Liver (tissue), 8 donors: ENCODE measurements at regions not wholly inside any gene's neighbourhood (a gene's known extent, or its start where the extent isn't known, plus 50 kb on each side); places are given as distances from the start of the nearest gene placed in this dataset.

Experiments used
- DNase-seq: peaks from one replicate; pipeline ENCODE4 v3.0.0-alpha.2; 2017; ENCODE audit warnings: low spot score
- H3K27ac ChIP-seq, 2 donors: one replicate each; pipeline ENCODE4 v1.7.0; 2013; ENCODE audit warnings: inconsistent platforms in 2 of 2, low read length in 2 of 2, control low read depth in 1 of 2, low read depth in 1 of 2, mild to moderate bottlenecking in 1 of 2
- H3K27me3 ChIP-seq, 4 donors: one replicate each; pipeline versions ENCODE4 v1.6.1 to v1.7.0; 2013; ENCODE audit warnings: low read length in 3 of 4, inconsistent platforms in 1 of 4, mild to moderate bottlenecking in 1 of 4, moderate library complexity in 1 of 4; ENCODE audit not compliant: control insufficient read depth in 4 of 4, insufficient read depth in 4 of 4
- H3K36me3 ChIP-seq, 4 donors: one replicate each; pipeline versions ENCODE4 v1.6.1 to v1.7.0; 2013; ENCODE audit warnings: low read length in 3 of 4, mild to moderate bottlenecking in 3 of 4, low read depth in 1 of 4, moderate library complexity in 1 of 4; ENCODE audit not compliant: control insufficient read depth in 4 of 4, insufficient read depth in 3 of 4
- H3K4me1 ChIP-seq, 4 donors: one replicate each; pipeline versions ENCODE4 v1.6.1 to v1.7.0; 2013; ENCODE audit warnings: low read length in 3 of 4, mild to moderate bottlenecking in 3 of 4, moderate library complexity in 1 of 4; ENCODE audit not compliant: control insufficient read depth in 4 of 4, insufficient read depth in 4 of 4
- H3K4me3 ChIP-seq, 3 donors: one replicate each; pipeline versions ENCODE4 v1.6.1 to v1.7.0; 2013; ENCODE audit warnings: low read length in 3 of 3, control low read depth in 1 of 3, low read depth in 1 of 3, mild to moderate bottlenecking in 1 of 3
- H3K9ac ChIP-seq, 2 donors: one replicate each; pipeline ENCODE4 v1.7.0; 2013; ENCODE audit warnings: low read length in 2 of 2, mild to moderate bottlenecking in 2 of 2, moderate library complexity in 2 of 2, control low read depth in 1 of 2, low read depth in 1 of 2
- H3K9me3 ChIP-seq, 4 donors: one replicate each; pipeline versions ENCODE4 v1.6.1 to v1.7.0; 2013; ENCODE audit warnings: low read length in 3 of 4; ENCODE audit not compliant: control insufficient read depth in 4 of 4
- ATF3 ChIP-seq: IDR thresholded peaks from 2 replicates; pipeline ENCODE4 v1.6.1; 2016; ENCODE audit warnings: antibody characterized with exemption
- CTCF ChIP-seq: fragments of 150-350 bp; IDR thresholded peaks from 2 replicates; pipeline ENCODE4 v1.5.1; 2017; ENCODE audit warnings: improper control_type of control experiment, low read depth, low read length; ENCODE audit not compliant: missing input control
- EGR1 ChIP-seq, 2 donors: IDR thresholded peaks; 2 replicates each; pipeline ENCODE4 v1.6.1; 2016 to 2018; ENCODE audit warnings: antibody characterized with exemption in 2 of 2, low read depth in 2 of 2
- FOXA1 ChIP-seq: IDR thresholded peaks from 2 replicates; pipeline ENCODE4 v1.6.1; 2016; ENCODE audit warnings: antibody characterized with exemption
- FOXA2 ChIP-seq: IDR thresholded peaks from 2 replicates; pipeline ENCODE4 v1.6.1; 2016; ENCODE audit warnings: antibody characterized with exemption
- GABPA ChIP-seq, 2 donors: IDR thresholded peaks in 1 of 2; conservative IDR thresholded peaks in 1 of 2; 2 replicates each; pipeline ENCODE4 v1.6.1; 2016; ENCODE audit warnings: antibody characterized with exemption in 2 of 2, mild to moderate bottlenecking in 1 of 2, moderate library complexity in 1 of 2
- HNF4A ChIP-seq, 2 donors: conservative IDR thresholded peaks; 2 replicates each; pipeline ENCODE4 v1.6.1; 2016; ENCODE audit warnings: antibody characterized with exemption in 2 of 2, mild to moderate bottlenecking in 2 of 2
- HNF4G ChIP-seq: IDR thresholded peaks from 2 replicates; pipeline ENCODE4 v1.6.1; 2016; ENCODE audit warnings: antibody characterized with exemption
- JUND ChIP-seq, 2 donors: IDR thresholded peaks; 2 replicates each; pipeline ENCODE4 v1.6.1; 2016; ENCODE audit warnings: antibody characterized with exemption in 2 of 2
- MAX ChIP-seq: IDR thresholded peaks from 2 replicates; pipeline ENCODE4 v1.6.1; 2016; ENCODE audit warnings: antibody characterized with exemption
- RAD21 ChIP-seq, 2 donors: IDR thresholded peaks; 2 replicates each; pipeline ENCODE4 v1.6.1; 2016; ENCODE audit warnings: antibody characterized with exemption in 2 of 2, mild to moderate bottlenecking in 2 of 2
- REST ChIP-seq: IDR thresholded peaks from 2 replicates; pipeline ENCODE4 v1.6.1; 2016; ENCODE audit warnings: antibody characterized with exemption, mild to moderate bottlenecking
- RXRA ChIP-seq, 2 donors: IDR thresholded peaks; 2 replicates each; pipeline ENCODE4 v1.6.1; 2017 to 2018; ENCODE audit warnings: antibody characterized with exemption in 2 of 2, mild to moderate bottlenecking in 1 of 2
- TAF1 ChIP-seq: conservative IDR thresholded peaks from 2 replicates; pipeline ENCODE4 v1.6.1; 2016; ENCODE audit warnings: antibody characterized with exemption, mild to moderate bottlenecking
- YY1 ChIP-seq: IDR thresholded peaks from 2 replicates; pipeline ENCODE4 v1.6.1; 2016; ENCODE audit warnings: antibody characterized with exemption, mild to moderate bottlenecking
- ZBTB33 ChIP-seq: IDR thresholded peaks from 2 replicates; pipeline ENCODE4 v1.6.1; 2016; ENCODE audit warnings: antibody characterized with exemption
- WGBS: extraction: QIAGEN DNeasy Blood & Tissue Kit; methylation state at CpG from one replicate; pipeline ENCODE4 v1.1.7; 2013; 5-methylcytosine and 5-hydroxymethylcytosine counted together
- donor health status: healthy.
- donor health status: healthy.
- donor health status: healthy.
- donor health status: healthy.
- donor health status: healthy.

- TF ChIP-seq REST: no peak
Observed at GRCh38 chr5:2608391-2608790, 143.1 kb downstream of the IRX2 start (continued).

GRCh38 chr5:2607598-2607997 is 143.9 kb downstream of the IRX2 start:
- no peaks in the 10 kb centered on the region for H3K4me1 ChIP-seq
- no peaks in the 10 kb centered on the region for H3K36me3 ChIP-seq
- no peak for DNase-seq
- H3K9ac ChIP-seq: no peak overlapping the region
- no peak overlapping the region for H3K4me3 ChIP-seq
- H3K9me3 ChIP-seq: peaks cover 0 to 3% (median under 1%) of the 10 kb centered on the region in 4 donors
- no peaks in the 10 kb centered on the region for H3K27me3 ChIP-seq
- TF ChIP-seq CTCF (no peak), RXRA (IDR thresholded peaks at IDR 0.05) (no peak), JUND (IDR thresholded peaks at IDR 0.05) (no peak), TAF1 (no peak), HNF4A (conservative IDR thresholded peaks at IDR 0.05) (no peak), MAX (no peak), FOXA1 (no peak), ZBTB33 (no peak), ATF3 (no peak), RAD21 (IDR thresholded peaks at IDR 0.05) (no peak), FOXA2 (no peak), YY1 (no peak), HNF4G (no peak), EGR1 (IDR thresholded peaks at IDR 0.05; ENCODE audit: low read depth in 2 of 2) (no peak), GABPA (IDR thresholded peaks at IDR 0.05 in 1 of 2, conservative IDR thresholded peaks at IDR 0.05 in 1 of 2) (no peak)
- 74% methylated on average over 6 of the region's 6 CpGs for WGBS
- no peak overlapping the region for H3K27ac ChIP-seq
